Trophoblast cell (in vitro differentiated cells and primary cell): ENCODE measurements at regions not wholly inside any gene's neighbourhood (a gene's known extent, or its start where the extent isn't known, plus 50 kb on each side); places are given as distances from the start of the nearest gene placed in this dataset.

Source experiments
- DNase-seq, 2 donors: peaks; one replicate each; pipeline ENCODE4 v3.0.0-alpha.2; 2016
- H2AFZ ChIP-seq: 2 replicates; pipeline ENCODE4 v1.6.1; 2013; ENCODE audit warnings: low read length, moderate library complexity, mild to moderate bottlenecking; ENCODE audit not compliant: insufficient read depth, poor library complexity
- H2AK5ac ChIP-seq: 2 replicates; pipeline ENCODE4 v1.6.1; 2013; ENCODE audit warnings: mild to moderate bottlenecking, low read length
- H2BK120ac ChIP-seq: 2 replicates; pipeline ENCODE4 v1.6.1; 2013; ENCODE audit warnings: low read length, mild to moderate bottlenecking, moderate library complexity; ENCODE audit not compliant: insufficient read depth, poor library complexity
- H2BK12ac ChIP-seq: 2 replicates; pipeline ENCODE4 v1.6.1; 2013; ENCODE audit warnings: mild to moderate bottlenecking, low read length, moderate library complexity
- H2BK5ac ChIP-seq: 2 replicates; pipeline ENCODE4 v1.6.1; 2013; ENCODE audit warnings: low read length, low read depth, moderate library complexity, mild to moderate bottlenecking; ENCODE audit not compliant: poor library complexity
- H3K14ac ChIP-seq: 2 replicates; pipeline ENCODE4 v1.6.1; 2013; ENCODE audit warnings: mild to moderate bottlenecking, low read length
- H3K18ac ChIP-seq: 2 replicates; pipeline ENCODE4 v1.6.1; 2013; ENCODE audit warnings: mild to moderate bottlenecking, low read length
- H3K23ac ChIP-seq: 2 replicates; pipeline ENCODE4 v1.6.1; 2013; ENCODE audit warnings: low read length
- H3K27ac ChIP-seq: 2 replicates; pipeline ENCODE4 v1.5.1; 2013; ENCODE audit warnings: low read depth, mild to moderate bottlenecking, inconsistent platforms, low read length, moderate library complexity
- H3K27me3 ChIP-seq: 2 replicates; pipeline ENCODE4 v1.6.1; 2013; ENCODE audit warnings: inconsistent platforms, mild to moderate bottlenecking, low read length, moderate library complexity; ENCODE audit not compliant: insufficient read depth
- H3K36me3 ChIP-seq, 2 experiments: 1 replicate in 1 of 2; 2 replicates in 1 of 2; pipeline ENCODE4 v1.6.1; 2013; ENCODE audit warnings: low read length in 2 of 2, mild to moderate bottlenecking in 2 of 2, moderate library complexity in 1 of 2; ENCODE audit not compliant: insufficient read depth in 2 of 2, control insufficient read depth in 1 of 2
- H3K4ac ChIP-seq: 2 replicates; pipeline ENCODE4 v1.6.1; 2013; ENCODE audit warnings: low read depth, mild to moderate bottlenecking, low read length, moderate library complexity
- H3K4me1 ChIP-seq, 2 experiments: 1 replicate in 1 of 2; 2 replicates in 1 of 2; pipeline ENCODE4 v1.6.1; 2013; ENCODE audit warnings: low read length in 2 of 2, mild to moderate bottlenecking in 2 of 2, moderate library complexity in 1 of 2; ENCODE audit not compliant: insufficient read depth in 2 of 2, control insufficient read depth in 1 of 2
- H3K4me2 ChIP-seq: 2 replicates; pipeline ENCODE4 v1.6.1; 2013; ENCODE audit warnings: inconsistent platforms, mild to moderate bottlenecking, low read length, moderate library complexity
- H3K4me3 ChIP-seq: 2 replicates; pipeline ENCODE4 v1.5.1; 2013; ENCODE audit warnings: mild to moderate bottlenecking, low read depth, low read length, inconsistent platforms
- H3K79me1 ChIP-seq: one replicate; pipeline ENCODE4 v1.6.1; 2013; ENCODE audit warnings: low read length
- H3K79me2 ChIP-seq: 2 replicates; pipeline ENCODE4 v1.6.1; 2013; ENCODE audit warnings: low read length, mild to moderate bottlenecking; ENCODE audit not compliant: control insufficient read depth, insufficient read depth, poor library complexity
- H3K9ac ChIP-seq: 2 replicates; pipeline ENCODE4 v1.6.1; 2013; ENCODE audit warnings: mild to moderate bottlenecking, low read length
- H3K9me3 ChIP-seq: 2 replicates; pipeline ENCODE4 v1.6.1; 2013; ENCODE audit warnings: low read depth, mild to moderate bottlenecking, control low read depth, inconsistent platforms, low read length; ENCODE audit not compliant: insufficient read depth
- H4K12ac ChIP-seq: 2 replicates; pipeline ENCODE4 v1.6.1; 2013; ENCODE audit warnings: low read depth, mild to moderate bottlenecking, low read length, moderate library complexity
- H4K8ac ChIP-seq: 2 replicates; pipeline ENCODE4 v1.6.1; 2013; ENCODE audit warnings: low read depth, mild to moderate bottlenecking, low read length, moderate library complexity
- H4K91ac ChIP-seq: one replicate; pipeline ENCODE4 v1.6.1; 2013; ENCODE audit warnings: low read depth, mild to moderate bottlenecking, low read length, moderate library complexity
- WGBS: extraction: QIAGEN DNeasy Blood & Tissue Kit; methylation state at CpG from one replicate; pipeline ENCODE4 v1.1.7; 2013; ENCODE audit warnings: missing lambda C conversion rate; ENCODE audit not compliant: insufficient read length, insufficient coverage; ENCODE audit errors: extremely low coverage; 5-methylcytosine and 5-hydroxymethylcytosine counted together

GRCh38 chr3:176172492-176172891 is 1024.8 kb downstream of the TBL1XR1 start:
- no peak overlapping the region for H2AK5ac ChIP-seq
- no peaks in the 10 kb centered on the region for H3K27me3 ChIP-seq
- no peak overlapping the region for H4K91ac ChIP-seq
- no peak overlapping the region for H4K8ac ChIP-seq
- H2AFZ ChIP-seq = no peak overlapping the region
- H2BK120ac ChIP-seq = no peak overlapping the region
- no peaks in the 10 kb centered on the region for H3K9me3 ChIP-seq
- H3K79me2 ChIP-seq = no peaks in the 10 kb centered on the region
- no peak overlapping the region for H3K4me2 ChIP-seq
- no CpG with 5 or more reads among the region's 1 CpG for WGBS
- H2BK12ac ChIP-seq = no peak overlapping the region
- no peak for DNase-seq
- no peak overlapping the region for H3K23ac ChIP-seq
- H3K27ac ChIP-seq = no peak overlapping the region
- no peaks in the 10 kb centered on the region for H3K36me3 ChIP-seq
- H3K14ac ChIP-seq = no peak overlapping the region
- no peaks in the 10 kb centered on the region for H3K4me1 ChIP-seq
- no peak overlapping the region for H4K12ac ChIP-seq
- H2BK5ac ChIP-seq = no peak overlapping the region
- no peak overlapping the region for H3K18ac ChIP-seq
- H3K9ac ChIP-seq = no peak overlapping the region
- H3K4me3 ChIP-seq = no peak overlapping the region
- no peak overlapping the region for H3K4ac ChIP-seq
- H3K79me1 ChIP-seq = no peaks in the 10 kb centered on the region

- no peak overlapping the region for H2AFZ ChIP-seq
- WGBS = no CpG with 5 or more reads among the region's 2 CpGs
- H4K91ac ChIP-seq = no peak overlapping the region
- no peak overlapping the region for H4K8ac ChIP-seq
- no peak overlapping the region for H3K18ac ChIP-seq
- no peak overlapping the region for H3K27ac ChIP-seq
- no peaks in the 10 kb centered on the region for H3K79me1 ChIP-seq
- peak; percentile 47 to 88 for DNase-seq
- H2BK120ac ChIP-seq = no peak overlapping the region
- H3K27me3 ChIP-seq = no peaks in the 10 kb centered on the region
- no peak overlapping the region for H3K4me3 ChIP-seq
- no peak overlapping the region for H3K23ac ChIP-seq
- H2AK5ac ChIP-seq = no peak overlapping the region
- no peak overlapping the region for H3K9ac ChIP-seq
- no peak overlapping the region for H2BK5ac ChIP-seq
- H3K79me2 ChIP-seq = no peaks in the 10 kb centered on the region
- no peak overlapping the region for H3K4ac ChIP-seq
- H3K4me1 ChIP-seq = no peaks in the 10 kb centered on the region
- H3K4me2 ChIP-seq = no peak overlapping the region
- no peaks in the 10 kb centered on the region for H3K36me3 ChIP-seq
- H3K9me3 ChIP-seq = no peaks in the 10 kb centered on the region
- no peak overlapping the region for H4K12ac ChIP-seq
- H2BK12ac ChIP-seq = no peak overlapping the region
- H3K14ac ChIP-seq = no peak overlapping the region
Observed at GRCh38 chr3:176167272-176167671, 1030.0 kb downstream of the TBL1XR1 start.

GRCh38 chr3:176160997-176161396 is 1036.3 kb downstream of the TBL1XR1 start:
- Histone ChIP-seq H2BK12ac (no peak overlapping the region), H3K27ac (no peak overlapping the region), H2AFZ (no peak overlapping the region), H3K18ac (no peak overlapping the region), H3K9ac (no peak overlapping the region), H4K12ac (no peak overlapping the region), H2AK5ac (no peak overlapping the region), H2BK5ac (no peak overlapping the region), H3K27me3 (no peaks in the 10 kb centered on the region), H4K8ac (no peak overlapping the region), H3K14ac (no peak overlapping the region), H3K9me3 (no peaks in the 10 kb centered on the region), H3K79me1 (no peaks in the 10 kb centered on the region), H2BK120ac (no peak overlapping the region), H3K4ac (no peak overlapping the region), H3K4me2 (no peak overlapping the region), H3K4me3 (no peak overlapping the region), H3K4me1 (no peaks in the 10 kb centered on the region), H3K36me3 (no peaks in the 10 kb centered on the region), H3K23ac (no peak overlapping the region), H3K79me2 (no peaks in the 10 kb centered on the region), H4K91ac (no peak overlapping the region)
- DNase-seq = no peak

- no peaks in the 10 kb centered on the region for H3K27me3 ChIP-seq
- no peak overlapping the region for H2AK5ac ChIP-seq
- H3K9ac ChIP-seq = no peak overlapping the region
- H4K12ac ChIP-seq = no peak overlapping the region
- H3K4me3 ChIP-seq = no peak overlapping the region
- no peak overlapping the region for H4K8ac ChIP-seq
- H2AFZ ChIP-seq = no peak overlapping the region
- WGBS = no CpG with 5 or more reads among the region's 2 CpGs
- H3K79me2 ChIP-seq = no peaks in the 10 kb centered on the region
- H3K9me3 ChIP-seq = no peaks in the 10 kb centered on the region
- H3K36me3 ChIP-seq = no peaks in the 10 kb centered on the region
- H3K23ac ChIP-seq = no peak overlapping the region
- no peak overlapping the region for H3K4me2 ChIP-seq
- H3K79me1 ChIP-seq = no peaks in the 10 kb centered on the region
- H2BK12ac ChIP-seq = no peak overlapping the region
- H3K27ac ChIP-seq = no peak overlapping the region
- H2BK5ac ChIP-seq = no peak overlapping the region
- no peak overlapping the region for H3K4ac ChIP-seq
- H2BK120ac ChIP-seq = no peak overlapping the region
- no peak overlapping the region for H3K14ac ChIP-seq
- H4K91ac ChIP-seq = no peak overlapping the region
- peak in 1 of 2 donors; percentile 37 for DNase-seq
- no peaks in the 10 kb centered on the region for H3K4me1 ChIP-seq
- H3K18ac ChIP-seq = no peak overlapping the region
Observed at GRCh38 chr3:176159796-176160195, 1037.5 kb downstream of the TBL1XR1 start.
